MCF 10A (cell line): ENCODE measurements at regions not wholly inside any gene's neighbourhood (a gene's known extent, or its start where the extent isn't known, plus 50 kb on each side); places are given as distances from the start of the nearest gene placed in this dataset.

ENCODE experiments used
- BruUV-seq: library from RNA; stranded (reverse); fragments of 400-500 nt; replicated peaks from 2 replicates; lab custom pipeline; 2021; lab: Mats Ljungman, UMichigan
- CTCF ChIA-PET: fragments of 300-600 bp; sonication (Branson Sonifier 250); formaldehyde crosslinking; extraction: SDS; loops from one replicate; lab custom pipeline; 2021; ENCODE audit warnings: antibody characterized with exemption, inconsistent platforms; lab: Yijun Ruan, JAX
- POLR2A ChIA-PET: fragments of 300-600, 350-650 bp; sonication (Branson Sonifier 250); formaldehyde crosslinking; extraction: SDS; loops from one replicate; lab custom pipeline; 2020; ENCODE audit warnings: antibody characterized with exemption, inconsistent platforms; lab: Yijun Ruan, JAX
- DNase-seq: peaks from one replicate; pipeline ENCODE4 v3.0.0-alpha.2; 2018; ENCODE audit not compliant: unreplicated experiment
- H3K27ac Mint-ChIP-seq: one replicate; pipeline ENCODE4 v1.8.0; 2022; ENCODE audit warnings: mild to moderate bottlenecking, low read depth, mixed read lengths; ENCODE audit not compliant: unreplicated experiment
- H3K27me3 Mint-ChIP-seq: one replicate; pipeline ENCODE4 v1.8.0; 2022; ENCODE audit warnings: mixed read lengths; ENCODE audit not compliant: insufficient read depth, unreplicated experiment
- H3K36me3 Mint-ChIP-seq: one replicate; pipeline ENCODE4 v1.8.0; 2022; ENCODE audit warnings: mild to moderate bottlenecking, moderate library complexity, mixed read lengths; ENCODE audit not compliant: insufficient read depth, unreplicated experiment
- H3K4me1 Mint-ChIP-seq: one replicate; pipeline ENCODE4 v1.8.0; 2022; ENCODE audit warnings: mixed read lengths; ENCODE audit not compliant: insufficient read depth, unreplicated experiment
- H3K4me3 Mint-ChIP-seq: one replicate; pipeline ENCODE4 v1.8.0; 2022; ENCODE audit warnings: mild to moderate bottlenecking, moderate library complexity, mixed read lengths; ENCODE audit not compliant: unreplicated experiment
- H3K9me3 Mint-ChIP-seq: one replicate; pipeline ENCODE4 v1.8.0; 2022; ENCODE audit warnings: mixed read lengths; ENCODE audit not compliant: unreplicated experiment
- CTCF ChIP-seq: fragments of 200-600 bp; IDR thresholded peaks from one replicate; pipeline ENCODE4 v1.8.0; 2022; ENCODE audit warnings: antibody characterized with exemption, mild to moderate bottlenecking; ENCODE audit not compliant: unreplicated experiment
- intact Hi-C: fragments of 100-400 bp; cut with micrococcal nuclease; formaldehyde crosslinking; loops from 2 replicates; pipeline ENCODE4 v1.14.1; 2022

- Mint-ChIP-seq H3K27me3 (no peaks in the 10 kb centered on the region), H3K36me3 (no peaks in the 10 kb centered on the region), H3K9me3 (peaks cover 4% of the 10 kb centered on the region), H3K27ac (no peak overlapping the region), H3K4me1 (no peaks in the 10 kb centered on the region), H3K4me3 (no peak overlapping the region)
- BruUV-seq: no TSS peak
- CTCF ChIA-PET: no interaction called here
- TF ChIP-seq CTCF: no peak
- intact Hi-C loops: no loop called here
- POLR2A ChIA-PET: no interaction called here
- DNase-seq: no peak
Measured at GRCh38 chr6:102313699-102314098, 920.2 kb downstream of the GRIK2 start.

DNA sequence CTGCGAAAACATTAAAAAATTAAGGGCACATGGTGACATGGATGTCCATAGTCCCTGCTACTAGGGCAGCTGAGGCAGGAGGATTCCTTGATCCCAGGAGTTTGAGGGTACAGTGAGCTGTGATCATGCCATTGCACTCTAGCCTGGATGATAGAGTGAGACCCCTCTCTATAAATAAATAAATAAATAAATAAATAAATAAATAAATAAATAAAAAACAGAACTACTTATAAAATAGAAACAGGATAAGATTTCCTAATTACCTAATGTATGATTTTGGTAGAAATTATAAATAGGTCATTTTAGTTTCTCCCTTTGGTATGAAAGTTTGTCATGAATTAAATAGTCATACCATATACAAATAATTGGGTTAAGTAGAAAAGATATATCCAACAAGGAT lies 916.2 kb downstream of the GRIK2 start:
- intact Hi-C loops: no loop called here
- no TSS peak for BruUV-seq
- no peaks in the 10 kb centered on the region for H3K27me3 Mint-ChIP-seq
- ChIA-PET POLR2A (no interaction called here), CTCF (no interaction called here)
- H3K36me3 Mint-ChIP-seq: no peaks in the 10 kb centered on the region
- H3K4me3 Mint-ChIP-seq: no peak overlapping the region
- H3K4me1 Mint-ChIP-seq: no peaks in the 10 kb centered on the region
- no peak for DNase-seq
- H3K27ac Mint-ChIP-seq: no peak overlapping the region
- peaks cover 12% of the 10 kb centered on the region for H3K9me3 Mint-ChIP-seq
- no peak for TF ChIP-seq CTCF

GRCh38 chr6:102300350-102300749 lies 906.8 kb downstream of the GRIK2 start:
- Mint-ChIP-seq H3K27me3 (no peaks in the 10 kb centered on the region), H3K36me3 (no peaks in the 10 kb centered on the region), H3K27ac (no peak overlapping the region), H3K4me1 (no peaks in the 10 kb centered on the region), H3K4me3 (no peak overlapping the region), H3K9me3 (peaks cover 13% of the 10 kb centered on the region)
- intact Hi-C loops: no loop called here
- BruUV-seq: no TSS peak
- no peak for TF ChIP-seq CTCF
- ChIA-PET POLR2A (no interaction called here), CTCF (no interaction called here)
- peak; percentile 39 for DNase-seq

GRCh38 chr6:102298051-102298450 lies 904.5 kb downstream of the GRIK2 start:
- no peak for DNase-seq
- Mint-ChIP-seq H3K27me3 (no peaks in the 10 kb centered on the region), H3K36me3 (no peaks in the 10 kb centered on the region), H3K9me3 (peaks cover 16% of the 10 kb centered on the region), H3K27ac (no peak overlapping the region), H3K4me1 (no peaks in the 10 kb centered on the region), H3K4me3 (no peak overlapping the region)
- ChIA-PET CTCF (no interaction called here), POLR2A (interaction anchor here (0.9 kb wide), 1 partner anchor 9 kb away, joined by 3 read pairs; no protein-coding TSS in a partner anchor)
- no TSS peak for BruUV-seq
- intact Hi-C loops: no loop called here
- TF ChIP-seq CTCF: no peak
